ENCODE measurements at regions not wholly inside any gene's neighbourhood (a gene's known extent, or its start where the extent isn't known, plus 50 kb on each side); places are given as distances from the start of the nearest gene placed in this dataset.
"Not testable (repeated sequence)": the region's sequence is repeated elsewhere in the genome, so short reads cannot be mapped to it uniquely, and the experiment has no call there.

DNA sequence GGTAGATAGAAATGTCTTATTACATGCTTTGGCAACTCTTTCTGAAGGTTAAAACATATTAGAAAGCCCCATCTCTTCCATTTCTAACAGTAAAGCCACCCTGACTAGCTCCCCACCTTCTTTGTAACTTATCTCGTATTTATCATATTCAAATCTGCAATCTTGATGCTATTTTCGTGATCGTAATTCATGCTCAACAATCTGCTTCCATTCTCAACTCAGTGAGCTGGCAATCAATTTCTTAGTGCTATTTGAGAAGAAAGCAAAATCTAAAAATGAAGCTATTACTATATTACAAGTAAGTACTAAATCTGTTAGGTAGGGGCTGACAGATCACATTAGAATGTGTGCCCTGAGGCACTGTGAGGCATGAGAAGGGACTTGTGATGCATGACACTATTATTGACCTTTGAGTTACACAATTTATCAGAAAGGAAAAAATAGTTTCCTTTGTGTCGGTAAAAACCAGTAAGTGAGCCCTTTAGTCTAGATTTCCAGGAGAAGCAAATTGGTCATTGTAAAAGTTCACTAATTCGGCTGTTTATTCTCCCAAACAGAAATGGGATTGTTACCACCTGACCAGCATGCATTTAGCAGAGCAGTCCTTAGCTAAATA, 379.7 kb upstream of the CNTN6 start:
- DNase-seq (ENCODE audit: low read depth, low spot score) = no peak
- Histone ChIP-seq H3K9me3 (ENCODE audit: insufficient read depth, low read length) (no peaks in the 10 kb centered on the region), H3K36me3 (ENCODE audit: insufficient read depth, insufficient read length, low read length) (no peaks in the 10 kb centered on the region), H3K9ac (ENCODE audit: insufficient read length, low read depth) (no peak overlapping the region), H3K27me3 (ENCODE audit: insufficient read depth, insufficient read length) (no peaks in the 10 kb centered on the region), H3K4me1 (ENCODE audit: insufficient read depth, insufficient read length) (no peaks in the 10 kb centered on the region), H3K4me3 (ENCODE audit: insufficient read length, low read depth) (no peak overlapping the region)
- TF ChIP-seq YY1 (IDR thresholded peaks at IDR 0.05; ENCODE audit: insufficient read depth, insufficient read length) = no peak
- no peak for TF ChIP-seq ZNF274 (IDR thresholded peaks at IDR 0.05; ENCODE audit: low read depth, low read length)
- no peak for TF ChIP-seq SUZ12 (IDR thresholded peaks at IDR 0.05; ENCODE audit: extremely low read depth, insufficient read depth, insufficient read length)

DNA sequence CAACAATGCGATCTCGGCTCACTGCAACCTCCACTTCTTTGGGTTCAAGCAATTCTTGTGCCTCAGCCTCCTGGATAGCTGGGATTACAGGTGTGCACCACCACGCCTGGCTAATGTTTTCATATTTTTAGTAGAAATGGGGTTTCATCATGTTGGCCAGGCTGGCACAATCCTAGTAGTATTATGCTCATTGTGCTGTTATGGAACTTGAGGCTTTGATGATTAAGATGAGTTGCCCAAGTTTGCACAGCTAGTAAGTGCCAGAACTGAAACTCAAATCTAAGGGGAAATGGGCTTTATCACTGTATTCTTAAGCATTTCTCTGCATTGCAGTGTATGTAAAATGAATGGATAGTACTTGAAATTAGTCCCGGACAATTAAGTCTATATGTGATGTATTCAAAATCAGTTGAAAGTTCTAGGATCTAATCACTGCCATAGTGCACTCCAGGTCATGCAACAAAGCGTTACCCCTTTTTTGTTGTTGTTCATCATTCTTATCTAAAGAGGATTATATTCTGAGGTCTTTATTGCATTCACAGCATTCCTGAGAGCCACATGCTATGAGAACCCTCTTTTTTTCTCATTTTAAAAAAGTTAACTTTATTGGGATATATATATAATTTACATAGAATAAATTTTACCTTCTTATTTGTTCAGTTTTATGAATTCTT, 378.7 kb upstream of the CNTN6 start:
- no peak overlapping the region for H3K9ac ChIP-seq (ENCODE audit: insufficient read length, low read depth)
- no peak for DNase-seq (ENCODE audit: low read depth, low spot score)
- no peaks in the 10 kb centered on the region for H3K4me1 ChIP-seq (ENCODE audit: insufficient read depth, insufficient read length)
- no peaks in the 10 kb centered on the region for H3K27me3 ChIP-seq (ENCODE audit: insufficient read depth, insufficient read length)
- no peaks in the 10 kb centered on the region for H3K36me3 ChIP-seq (ENCODE audit: insufficient read depth, insufficient read length, low read length)
- no peaks in the 10 kb centered on the region for H3K9me3 ChIP-seq (ENCODE audit: insufficient read depth, low read length)
- TF ChIP-seq ZNF274 (IDR thresholded peaks at IDR 0.05; ENCODE audit: low read depth, low read length) = no peak
- TF ChIP-seq SUZ12 (IDR thresholded peaks at IDR 0.05; ENCODE audit: extremely low read depth, insufficient read depth, insufficient read length) = no peak
- no peak for TF ChIP-seq YY1 (IDR thresholded peaks at IDR 0.05; ENCODE audit: insufficient read depth, insufficient read length)
- no peak overlapping the region for H3K4me3 ChIP-seq (ENCODE audit: insufficient read length, low read depth)

DNA sequence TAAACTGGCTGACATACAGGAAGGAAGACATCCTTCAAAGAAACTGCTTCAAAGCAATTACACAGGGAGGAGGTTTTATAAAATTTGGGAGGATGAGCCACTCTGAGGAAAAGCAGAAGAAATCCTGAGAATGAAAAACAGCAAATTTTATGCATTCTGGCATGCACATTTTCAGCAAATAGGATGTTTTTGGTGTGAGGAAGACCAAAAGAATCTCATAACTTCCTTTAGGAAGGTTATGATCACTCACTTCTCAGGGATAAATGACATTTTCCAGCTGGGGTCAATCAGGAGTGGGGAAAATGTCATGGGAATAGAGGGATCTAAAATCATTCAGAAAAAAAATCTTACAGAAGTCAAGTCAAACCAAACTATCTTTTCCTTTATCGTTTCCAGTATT, 371.7 kb upstream of the CNTN6 start:
- DNase-seq (ENCODE audit: low read depth, low spot score) = no peak
- no peaks in the 10 kb centered on the region for H3K36me3 ChIP-seq (ENCODE audit: insufficient read depth, insufficient read length, low read length)
- H3K4me3 ChIP-seq (ENCODE audit: insufficient read length, low read depth) = no peak overlapping the region
- H3K4me1 ChIP-seq (ENCODE audit: insufficient read depth, insufficient read length) = no peaks in the 10 kb centered on the region
- H3K9me3 ChIP-seq (ENCODE audit: insufficient read depth, low read length) = no peaks in the 10 kb centered on the region
- TF ChIP-seq YY1 (IDR thresholded peaks at IDR 0.05; ENCODE audit: insufficient read depth, insufficient read length) = no peak
- no peak for TF ChIP-seq ZNF274 (IDR thresholded peaks at IDR 0.05; ENCODE audit: low read depth, low read length)
- TF ChIP-seq SUZ12 (IDR thresholded peaks at IDR 0.05; ENCODE audit: extremely low read depth, insufficient read depth, insufficient read length) = no peak
- no peak overlapping the region for H3K9ac ChIP-seq (ENCODE audit: insufficient read length, low read depth)
- no peaks in the 10 kb centered on the region for H3K27me3 ChIP-seq (ENCODE audit: insufficient read depth, insufficient read length)

DNA sequence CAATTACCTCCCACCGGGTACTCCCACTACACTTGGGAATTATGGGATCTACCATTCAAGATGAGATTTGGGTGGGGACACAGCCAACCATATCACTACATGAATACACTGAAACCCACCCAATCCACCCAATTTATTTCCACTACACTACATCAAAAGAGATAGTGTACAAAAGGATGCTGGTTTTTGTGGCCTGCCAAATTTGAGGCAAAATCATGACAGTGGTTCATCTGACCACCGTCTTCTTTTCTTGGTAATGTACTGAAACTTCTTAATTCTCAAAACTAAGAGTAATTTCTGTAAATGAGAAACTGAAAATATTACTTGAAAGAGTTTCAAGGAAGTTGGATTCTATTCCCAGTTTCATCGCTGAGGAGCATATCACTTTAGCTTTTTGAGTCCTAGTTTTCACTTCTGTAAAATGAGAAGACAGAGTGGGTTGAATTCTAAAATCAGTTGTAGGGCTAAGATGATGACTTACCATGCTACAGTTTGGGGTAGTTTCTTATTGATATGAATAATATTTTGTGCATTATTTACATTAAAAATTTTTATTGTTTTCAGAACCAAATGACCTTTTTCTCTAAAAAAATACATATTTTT, 360.4 kb upstream of the CNTN6 start:
- Histone ChIP-seq H3K9me3 (ENCODE audit: insufficient read depth, low read length) (no peaks in the 10 kb centered on the region), H3K9ac (ENCODE audit: insufficient read length, low read depth) (no peak overlapping the region), H3K4me3 (ENCODE audit: insufficient read length, low read depth) (no peak overlapping the region), H3K27me3 (ENCODE audit: insufficient read depth, insufficient read length) (no peaks in the 10 kb centered on the region), H3K4me1 (ENCODE audit: insufficient read depth, insufficient read length) (no peaks in the 10 kb centered on the region), H3K36me3 (ENCODE audit: insufficient read depth, insufficient read length, low read length) (no peaks in the 10 kb centered on the region)
- no peak for DNase-seq (ENCODE audit: low read depth, low spot score)
- TF ChIP-seq ZNF274 (IDR thresholded peaks at IDR 0.05; ENCODE audit: low read depth, low read length) (no peak), YY1 (IDR thresholded peaks at IDR 0.05; ENCODE audit: insufficient read depth, insufficient read length) (no peak), SUZ12 (IDR thresholded peaks at IDR 0.05; ENCODE audit: extremely low read depth, insufficient read depth, insufficient read length) (no peak)

DNA sequence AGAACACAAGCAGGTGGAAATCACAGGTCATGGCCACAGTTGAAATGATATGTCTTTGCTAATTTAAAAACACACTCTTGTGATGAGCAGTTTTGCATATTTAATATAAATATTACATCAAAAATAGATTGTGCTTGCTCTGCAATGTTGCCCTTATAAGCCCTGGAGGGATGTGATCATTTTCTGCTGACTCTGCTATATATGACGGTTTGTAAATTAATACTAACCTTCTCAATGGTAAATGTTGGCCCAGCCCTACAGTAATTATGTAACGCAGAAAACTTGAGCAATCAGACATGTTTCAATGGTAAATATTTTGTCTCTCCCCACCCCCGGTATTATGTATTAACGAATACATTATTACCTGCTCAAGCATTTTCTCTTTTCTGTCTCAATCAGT, 359.5 kb upstream of the CNTN6 start:
- H3K36me3 ChIP-seq (ENCODE audit: insufficient read depth, insufficient read length, low read length) = no peaks in the 10 kb centered on the region
- H3K9me3 ChIP-seq (ENCODE audit: insufficient read depth, low read length) = no peaks in the 10 kb centered on the region
- H3K4me3 ChIP-seq (ENCODE audit: insufficient read length, low read depth) = no peak overlapping the region
- H3K9ac ChIP-seq (ENCODE audit: insufficient read length, low read depth) = no peak overlapping the region
- no peaks in the 10 kb centered on the region for H3K27me3 ChIP-seq (ENCODE audit: insufficient read depth, insufficient read length)
- no peak for DNase-seq (ENCODE audit: low read depth, low spot score)
- no peak for TF ChIP-seq SUZ12 (IDR thresholded peaks at IDR 0.05; ENCODE audit: extremely low read depth, insufficient read depth, insufficient read length)
- TF ChIP-seq YY1 (IDR thresholded peaks at IDR 0.05; ENCODE audit: insufficient read depth, insufficient read length) = no peak
- TF ChIP-seq ZNF274 (IDR thresholded peaks at IDR 0.05; ENCODE audit: low read depth, low read length) = no peak
- no peaks in the 10 kb centered on the region for H3K4me1 ChIP-seq (ENCODE audit: insufficient read depth, insufficient read length)

DNA sequence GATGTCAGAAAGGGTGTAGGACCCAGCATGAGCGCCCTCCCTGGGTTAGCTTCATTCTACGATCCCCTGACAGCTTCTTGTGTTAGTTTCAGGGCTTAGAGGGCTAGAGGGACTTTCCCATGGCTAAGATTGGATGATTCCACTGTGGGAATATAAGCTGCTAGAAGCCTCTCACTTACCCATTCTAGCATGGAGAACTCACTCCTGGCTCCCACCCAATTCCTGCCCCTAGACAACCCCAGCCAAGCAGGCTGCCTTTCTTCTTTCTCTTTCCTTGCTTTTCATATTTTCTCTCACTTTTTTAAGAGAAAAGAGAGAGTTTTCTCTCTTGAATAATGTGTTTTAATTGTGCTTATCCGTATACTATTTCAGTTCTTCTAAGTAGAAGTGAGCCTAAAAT, 335.1 kb upstream of the CNTN6 start:
- H3K4me1 ChIP-seq (ENCODE audit: insufficient read depth, insufficient read length) = no peaks in the 10 kb centered on the region
- no peaks in the 10 kb centered on the region for H3K9me3 ChIP-seq (ENCODE audit: insufficient read depth, low read length)
- H3K27me3 ChIP-seq (ENCODE audit: insufficient read depth, insufficient read length) = no peaks in the 10 kb centered on the region
- no peak for DNase-seq (ENCODE audit: low read depth, low spot score)
- no peak overlapping the region for H3K4me3 ChIP-seq (ENCODE audit: insufficient read length, low read depth)
- H3K9ac ChIP-seq (ENCODE audit: insufficient read length, low read depth) = no peak overlapping the region
- TF ChIP-seq SUZ12 (IDR thresholded peaks at IDR 0.05; ENCODE audit: extremely low read depth, insufficient read depth, insufficient read length) (no peak), ZNF274 (IDR thresholded peaks at IDR 0.05; ENCODE audit: low read depth, low read length) (no peak), YY1 (IDR thresholded peaks at IDR 0.05; ENCODE audit: insufficient read depth, insufficient read length) (no peak)
- no peaks in the 10 kb centered on the region for H3K36me3 ChIP-seq (ENCODE audit: insufficient read depth, insufficient read length, low read length)

DNA sequence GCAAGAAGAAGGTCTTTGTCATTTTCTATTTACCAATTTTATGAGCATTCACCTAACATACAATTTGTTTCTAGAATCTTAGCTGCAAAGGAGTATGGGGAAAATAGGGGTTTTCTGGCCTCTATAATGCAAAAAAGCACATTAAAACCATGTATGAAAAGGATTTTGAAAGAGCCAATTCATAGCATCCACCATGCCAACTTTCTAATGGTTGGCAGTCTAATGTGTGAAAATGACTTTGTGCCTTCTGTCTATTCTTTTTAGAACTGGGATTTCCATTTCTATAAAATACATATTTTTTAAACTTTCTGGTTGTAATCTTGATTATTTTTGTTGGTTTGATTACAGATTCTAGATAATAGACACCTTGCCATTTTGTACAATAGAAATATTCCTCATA, 333.7 kb upstream of the CNTN6 start:
- H3K9ac ChIP-seq (ENCODE audit: insufficient read length, low read depth) = no peak overlapping the region
- TF ChIP-seq YY1 (IDR thresholded peaks at IDR 0.05; ENCODE audit: insufficient read depth, insufficient read length) (no peak), ZNF274 (IDR thresholded peaks at IDR 0.05; ENCODE audit: low read depth, low read length) (no peak), SUZ12 (IDR thresholded peaks at IDR 0.05; ENCODE audit: extremely low read depth, insufficient read depth, insufficient read length) (no peak)
- no peaks in the 10 kb centered on the region for H3K9me3 ChIP-seq (ENCODE audit: insufficient read depth, low read length)

DNA sequence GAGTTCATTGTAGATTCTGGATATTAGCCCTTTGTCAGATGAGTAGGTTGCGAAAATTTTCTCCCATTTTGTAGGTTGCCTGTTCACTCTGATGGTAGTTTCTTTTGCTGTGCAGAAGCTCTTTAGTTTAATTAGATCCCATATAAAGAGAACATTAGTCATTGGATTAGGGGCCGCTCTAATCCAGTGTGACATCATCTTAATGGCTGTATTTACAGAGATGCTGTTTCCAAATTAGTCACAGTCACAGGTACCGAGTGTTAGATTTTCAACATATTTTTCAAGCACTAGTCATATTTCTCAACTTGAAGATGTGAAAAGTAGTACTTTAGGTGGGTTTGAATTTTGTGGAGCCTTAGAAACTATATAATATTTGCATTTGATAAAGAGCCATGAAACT, 319.4 kb upstream of the CNTN6 start:
- DNase-seq (ENCODE audit: low read depth, low spot score) = not testable (repeated sequence)

More for the DNA sequence above, 333.7 kb upstream of the CNTN6 start:
- H3K36me3 ChIP-seq (ENCODE audit: insufficient read depth, insufficient read length, low read length) = no peaks in the 10 kb centered on the region
- no peak for DNase-seq (ENCODE audit: low read depth, low spot score)
- no peaks in the 10 kb centered on the region for H3K27me3 ChIP-seq (ENCODE audit: insufficient read depth, insufficient read length)
- no peak overlapping the region for H3K4me3 ChIP-seq (ENCODE audit: insufficient read length, low read depth)
- no peaks in the 10 kb centered on the region for H3K4me1 ChIP-seq (ENCODE audit: insufficient read depth, insufficient read length)

More for the DNA sequence above, 319.4 kb upstream of the CNTN6 start:
- H3K36me3 ChIP-seq (ENCODE audit: insufficient read depth, insufficient read length, low read length); H3K27me3 ChIP-seq (ENCODE audit: insufficient read depth, insufficient read length); H3K4me1 ChIP-seq (ENCODE audit: insufficient read depth, insufficient read length); H3K9me3 ChIP-seq (ENCODE audit: insufficient read depth, low read length); H3K4me3 ChIP-seq (ENCODE audit: insufficient read length, low read depth); H3K9ac ChIP-seq (ENCODE audit: insufficient read length, low read depth): not testable (repeated sequence)

Measured in NT2/D1 (cell line).